ENCODE measurements at regions not wholly inside any gene's neighbourhood (a gene's known extent, or its start where the extent isn't known, plus 50 kb on each side); places are given as distances from the start of the nearest gene placed in this dataset.
"Not testable (repeated sequence)": the region's sequence is repeated elsewhere in the genome, so short reads cannot be mapped to it uniquely, and the experiment has no call there.

DNA sequence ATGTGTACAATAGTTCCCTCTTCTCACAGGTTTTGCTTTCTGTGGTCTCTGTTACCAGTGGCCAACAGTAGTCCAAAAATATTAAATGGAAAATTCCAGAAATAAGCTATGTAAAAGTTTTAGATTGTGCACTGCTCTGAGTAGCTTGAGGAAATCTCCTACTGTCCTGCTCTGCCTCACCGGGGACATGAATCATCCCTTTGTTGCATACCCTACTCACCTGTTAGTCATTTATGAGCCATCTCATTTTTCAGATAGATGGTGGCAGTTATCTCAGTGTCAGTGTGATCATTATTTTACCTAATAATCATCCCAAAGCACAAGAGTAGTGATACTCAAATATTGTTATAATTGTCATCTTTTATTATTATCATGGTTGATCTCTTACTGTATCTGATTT lies 688.1 kb downstream of the PLA2G4A start:
- DNase-seq (ENCODE audit: low spot score): no peak

DNA sequence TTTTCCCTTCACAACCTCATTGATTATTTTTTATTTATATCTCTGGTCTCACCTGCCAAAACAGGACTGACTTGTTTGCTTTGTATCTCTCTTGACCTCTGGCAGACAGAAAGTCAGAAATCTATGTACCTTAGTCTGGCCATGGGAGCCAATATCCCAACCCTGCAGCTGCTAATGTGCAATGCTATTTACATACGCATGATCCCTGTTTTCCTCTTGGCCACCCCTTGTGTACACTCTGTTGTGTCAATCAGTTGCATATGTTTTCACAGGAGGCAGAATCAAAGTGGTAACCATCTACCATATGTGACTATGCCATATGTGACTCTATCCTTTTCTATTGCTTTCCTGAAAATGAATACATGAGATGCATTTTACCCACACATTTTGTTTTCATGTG lies 688.8 kb downstream of the PLA2G4A start:
- no peak for DNase-seq (ENCODE audit: low spot score)

GRCh38 chr1:187527346-187527745 lies 698.6 kb downstream of the PLA2G4A start:
- DNase-seq (ENCODE audit: low spot score): no peak

DNA sequence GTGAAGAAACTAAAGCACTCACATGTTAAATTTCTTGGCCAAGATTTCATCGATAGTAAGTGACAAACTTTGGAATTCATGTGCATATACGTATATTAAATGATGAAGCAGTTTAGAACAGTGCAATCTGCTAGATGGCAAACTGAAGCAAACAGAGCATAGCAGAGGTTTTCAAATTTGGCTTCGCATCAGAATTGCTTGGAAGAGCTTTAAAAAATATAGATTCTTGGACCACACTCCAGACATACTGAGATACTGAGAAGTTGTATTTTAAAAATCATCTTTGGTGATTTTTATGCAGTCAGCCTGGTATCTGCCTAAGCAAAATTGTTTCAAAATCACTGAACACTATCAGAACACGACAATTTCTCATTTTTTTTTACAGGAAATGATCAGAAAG lies 709.2 kb downstream of the PLA2G4A start:
- DNase-seq (ENCODE audit: low spot score): no peak

- DNase-seq (ENCODE audit: low spot score): no peak
These were observed 720.8 kb downstream of the PLA2G4A start for GRCh38 chr1:187549540-187549939.

DNA sequence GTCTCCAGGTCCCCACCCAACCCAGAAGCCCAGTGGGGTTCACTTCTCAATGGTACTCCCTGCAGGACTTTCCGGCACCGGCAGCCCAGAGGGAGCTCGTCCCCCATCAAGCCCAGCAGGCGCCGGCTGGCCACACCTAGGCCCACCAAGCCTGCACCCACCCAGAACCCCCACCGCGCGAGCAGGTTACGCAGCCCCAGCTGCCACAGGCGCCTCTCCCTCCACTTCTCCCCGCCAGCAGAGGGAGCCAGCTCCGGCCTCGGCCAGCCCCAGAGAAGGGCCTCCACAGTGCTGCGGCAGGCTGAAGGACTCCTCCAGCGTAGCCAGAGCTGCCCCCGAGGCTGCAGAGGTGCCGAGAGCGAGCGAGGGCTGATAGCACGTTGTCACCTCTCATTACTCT lies 722.3 kb downstream of the PLA2G4A start:
- no peak for DNase-seq (ENCODE audit: low spot score)

GRCh38 chr1:187563191-187563590 lies 734.4 kb downstream of the PLA2G4A start:
- DNase-seq (ENCODE audit: low spot score): no peak

GRCh38 chr1:187566354-187566753 lies 737.6 kb downstream of the PLA2G4A start:
- no peak for DNase-seq (ENCODE audit: low spot score)

- no peak for DNase-seq (ENCODE audit: low spot score)
These were observed 739.3 kb downstream of the PLA2G4A start for GRCh38 chr1:187568067-187568466.

GRCh38 chr1:187570166-187570565 lies 741.4 kb downstream of the PLA2G4A start:
- no peak for DNase-seq (ENCODE audit: low spot score)

DNA sequence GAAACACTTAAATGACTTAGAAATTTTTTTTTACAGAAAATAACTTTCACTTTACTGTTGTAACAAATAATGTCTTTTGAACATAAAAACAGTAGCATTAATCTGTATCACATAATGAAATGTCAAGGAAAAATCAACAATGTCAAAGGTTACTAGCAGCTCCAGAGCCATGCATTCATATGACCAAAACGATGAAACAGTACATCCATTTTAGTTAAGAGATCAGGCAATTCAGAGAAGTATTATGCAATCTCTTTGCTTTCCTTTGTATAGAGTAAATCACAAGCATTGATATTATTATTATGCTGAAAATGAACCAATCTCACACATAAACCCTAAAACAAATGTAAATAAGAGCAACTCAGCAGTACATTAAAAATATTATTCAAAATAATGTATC lies 748.9 kb downstream of the PLA2G4A start:
- no peak for DNase-seq (ENCODE audit: low spot score)

- no peak for DNase-seq (ENCODE audit: low spot score)
These were observed 760.2 kb downstream of the PLA2G4A start for GRCh38 chr1:187588917-187589316.

- DNase-seq (ENCODE audit: low spot score): no peak
These were observed 777.0 kb downstream of the PLA2G4A start for GRCh38 chr1:187605736-187606135.

DNA sequence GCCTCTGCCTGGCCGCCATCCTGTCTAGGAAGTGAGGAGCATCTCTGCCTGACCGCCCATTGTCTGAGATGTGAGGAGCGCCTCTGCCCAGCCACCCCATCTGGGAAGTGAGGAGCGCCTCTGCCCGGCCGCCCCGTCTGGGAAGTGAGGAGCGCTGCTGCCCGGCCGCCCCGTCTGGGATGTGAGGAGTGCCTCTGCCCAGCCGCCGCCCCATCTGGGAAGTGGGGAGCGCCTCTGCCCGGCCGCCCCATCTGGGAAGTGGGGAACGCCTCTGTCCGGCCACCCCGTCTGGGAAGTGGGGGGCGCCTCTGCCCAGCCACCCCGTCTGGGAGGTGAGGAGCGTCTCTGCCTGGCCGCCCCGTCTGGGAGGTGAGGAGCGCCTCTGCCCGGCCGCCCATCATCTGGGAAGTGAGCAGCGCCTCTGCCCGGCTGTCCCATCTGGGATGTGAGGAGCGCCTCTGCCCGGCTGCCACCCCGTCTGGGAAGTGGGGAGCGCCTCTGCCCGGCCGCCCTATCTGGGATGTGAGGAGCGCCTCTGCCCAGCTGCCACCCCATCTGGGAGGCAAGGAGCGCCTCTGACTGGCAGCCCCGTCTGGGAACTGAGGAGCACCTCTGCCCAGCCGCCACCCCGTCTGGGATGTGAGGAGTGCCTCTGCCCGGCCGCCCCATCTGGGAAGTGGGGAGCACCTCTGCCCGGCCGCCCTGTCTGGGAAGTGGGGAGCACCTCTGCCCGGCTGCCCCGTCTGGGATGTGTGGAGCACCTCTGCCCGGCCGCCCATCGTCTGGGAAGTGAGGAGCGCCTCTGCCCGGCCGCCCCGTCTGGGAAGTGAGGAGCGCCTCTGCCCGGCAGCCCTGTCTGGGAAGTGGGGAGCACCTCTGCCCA lies 787.3 kb downstream of the PLA2G4A start:
- DNase-seq (ENCODE audit: low spot score): not testable (repeated sequence)

GRCh38 chr1:187616830-187617229 lies 788.1 kb downstream of the PLA2G4A start:
- DNase-seq (ENCODE audit: low spot score): not testable (repeated sequence)

DNA sequence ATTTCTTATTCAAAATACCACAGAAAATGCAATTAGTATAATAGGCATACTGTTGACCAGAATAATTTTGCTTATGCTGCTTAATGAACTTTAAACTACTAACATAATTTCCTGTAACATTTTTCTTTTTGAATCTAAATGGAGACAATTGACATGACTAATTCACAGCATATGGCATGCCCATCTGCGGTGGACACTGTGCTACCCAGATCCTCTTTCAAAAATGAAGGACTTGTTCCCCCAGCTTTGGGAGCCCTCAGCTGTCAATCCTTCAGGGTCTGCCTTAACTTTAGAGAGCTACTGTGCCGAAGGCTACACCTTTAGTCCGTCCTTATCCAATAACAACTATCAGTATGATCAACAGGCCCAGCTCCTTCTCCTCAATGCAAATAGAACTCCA lies 789.0 kb downstream of the PLA2G4A start:
- no peak for DNase-seq (ENCODE audit: low spot score)

DNA sequence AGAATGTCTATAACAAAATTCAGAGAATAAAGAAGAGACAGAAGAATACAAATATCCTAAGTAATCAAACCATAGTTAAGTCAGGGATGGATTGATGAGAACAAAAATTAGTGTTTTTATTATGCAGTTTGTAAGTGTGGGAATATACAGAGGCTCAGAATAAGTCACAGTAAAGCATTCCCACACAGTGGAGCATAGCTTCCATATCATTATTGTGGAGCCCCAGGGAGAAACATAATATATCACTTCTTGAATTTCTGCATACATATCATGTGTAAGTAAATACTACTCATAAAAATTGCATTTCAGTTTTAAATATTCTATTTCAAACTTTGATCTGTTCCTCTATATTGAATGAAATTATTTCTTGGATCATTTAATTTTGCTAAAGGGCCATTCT lies 790.4 kb downstream of the PLA2G4A start:
- DNase-seq (ENCODE audit: low spot score): no peak

DNA sequence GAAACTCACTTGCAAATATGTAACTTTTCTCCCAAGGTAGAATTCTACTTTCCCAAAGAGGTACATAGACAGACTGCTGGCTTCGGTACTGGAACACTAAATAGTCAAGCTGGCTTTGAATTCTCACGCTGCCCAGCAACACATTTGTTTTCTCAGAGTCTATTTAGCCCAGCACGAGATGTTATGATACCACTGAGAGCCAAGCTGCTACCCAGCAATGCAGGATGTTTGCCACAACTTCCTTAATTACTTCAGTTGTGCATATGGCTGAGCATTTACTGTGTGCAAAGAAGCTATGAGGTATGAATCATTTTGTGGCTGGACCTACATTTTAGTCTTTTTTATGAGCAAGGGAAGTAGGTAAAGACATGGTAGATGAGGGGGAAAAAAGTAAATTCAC lies 793.2 kb downstream of the PLA2G4A start:
- DNase-seq (ENCODE audit: low spot score): no peak

DNA sequence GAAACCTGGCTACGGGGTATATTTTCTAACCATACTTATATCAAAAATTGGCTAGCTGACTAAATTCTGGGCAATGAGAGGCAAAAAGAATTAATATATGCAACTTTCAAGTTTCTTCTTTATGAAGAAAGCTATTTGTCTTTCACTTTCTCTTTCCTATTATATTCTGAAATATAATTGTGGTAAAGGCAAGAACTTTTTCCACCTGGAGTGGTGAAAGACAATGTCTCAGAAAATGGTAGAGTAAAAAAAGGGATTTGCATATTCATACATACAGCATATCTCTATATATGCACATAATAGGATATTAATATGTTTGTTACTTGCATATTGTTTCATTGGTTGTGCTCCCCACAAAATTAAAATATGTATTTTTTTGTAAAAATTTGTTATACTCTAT lies 793.8 kb downstream of the PLA2G4A start:
- no peak for DNase-seq (ENCODE audit: low spot score)

DNA sequence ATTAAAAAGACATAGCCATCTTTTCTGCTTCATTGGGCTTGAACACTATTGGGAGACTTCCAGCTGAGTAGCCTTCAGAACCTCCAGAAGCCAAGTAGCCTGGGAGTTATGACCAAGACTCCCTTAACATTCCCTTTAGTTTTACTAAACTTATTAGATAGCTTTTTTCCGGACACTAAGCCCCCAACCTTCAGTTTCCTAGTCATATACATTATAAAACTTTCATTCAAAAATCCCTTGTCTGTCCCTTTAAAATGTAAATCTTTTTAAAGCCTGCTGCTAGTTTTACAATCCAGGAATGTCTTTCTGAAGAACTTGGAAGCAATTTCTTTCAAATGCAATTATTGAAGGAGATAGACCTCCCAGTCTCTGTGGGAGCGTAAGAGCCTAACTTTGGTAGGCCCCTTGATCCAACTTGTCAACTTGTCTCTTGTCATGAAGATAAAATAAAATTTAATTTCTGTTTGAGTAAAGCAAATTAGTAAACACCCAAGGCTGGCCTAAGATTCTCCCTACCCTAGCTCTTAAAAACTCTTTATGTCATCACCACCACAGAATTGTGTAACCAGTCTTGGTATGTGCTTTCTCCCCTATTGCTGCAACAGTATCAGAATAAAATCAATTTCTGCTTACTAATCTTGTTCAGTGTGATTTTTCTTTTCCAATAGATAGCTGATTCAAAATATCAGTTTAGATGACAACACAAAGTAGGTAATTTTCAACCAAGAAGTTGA lies 796.2 kb downstream of the PLA2G4A start:
- DNase-seq (ENCODE audit: low spot score): no peak

DNA sequence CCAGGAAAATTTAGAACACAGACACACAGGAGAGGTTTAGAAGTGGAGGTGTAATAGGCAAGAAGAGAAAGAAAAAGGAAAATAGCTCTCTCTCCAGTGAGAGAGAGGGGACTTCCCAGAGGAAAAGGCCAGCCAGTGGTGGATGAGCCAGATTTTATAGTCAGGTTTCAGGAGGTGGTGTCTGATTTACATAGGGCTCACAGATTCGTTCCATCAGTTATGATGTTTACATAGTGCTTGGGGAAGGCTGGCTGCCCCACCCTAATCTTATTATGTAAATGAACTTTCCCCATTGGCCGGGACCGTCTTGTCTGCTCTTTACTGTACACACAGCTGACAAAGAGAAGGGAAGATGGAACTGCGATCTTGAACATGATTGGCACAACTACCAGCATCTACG lies 797.3 kb downstream of the PLA2G4A start:
- DNase-seq (ENCODE audit: low spot score): no peak

DNA sequence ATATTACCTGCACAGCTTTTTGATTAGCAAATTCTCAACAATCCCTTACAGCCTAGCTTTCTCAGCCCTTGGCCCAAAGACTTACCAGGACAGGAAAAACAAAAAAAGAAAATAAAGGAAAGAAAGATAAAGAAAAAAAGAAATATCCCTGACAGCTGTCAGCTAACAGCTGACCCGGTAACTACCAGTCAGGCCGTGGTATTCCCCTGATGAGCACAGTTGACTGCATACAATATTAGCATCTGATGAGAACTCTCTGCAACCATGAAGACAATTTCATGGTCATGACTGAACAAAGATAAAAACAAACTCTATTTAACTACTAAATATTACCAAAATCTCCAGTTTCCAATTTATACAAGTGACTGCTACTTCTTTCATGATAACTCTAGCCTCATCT lies 798.8 kb downstream of the PLA2G4A start:
- no peak for DNase-seq (ENCODE audit: low spot score)

DNA sequence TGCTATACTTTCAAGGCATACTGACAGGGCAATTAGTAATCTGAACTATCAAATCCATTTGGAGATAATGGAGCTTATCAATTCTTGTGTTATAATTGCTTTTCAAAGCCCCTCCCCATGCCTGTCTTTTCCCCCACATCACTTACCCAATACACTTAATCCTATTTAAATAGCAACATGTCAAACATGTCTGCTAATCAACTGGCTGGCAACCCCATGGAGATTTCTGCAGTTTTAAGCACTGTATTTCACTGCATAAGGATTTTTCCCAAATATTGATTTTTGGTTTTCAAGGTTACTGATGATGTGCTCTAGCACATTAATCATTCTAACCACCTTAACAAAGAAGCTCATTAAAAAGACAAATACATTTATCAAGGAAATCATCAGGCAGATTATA lies 800.3 kb downstream of the PLA2G4A start:
- DNase-seq (ENCODE audit: low spot score): no peak

All from SW480 (cell line).